Adrenal gland (tissue), 5 donors: ENCODE measurements at regions not wholly inside any gene's neighbourhood (a gene's known extent, or its start where the extent isn't known, plus 50 kb on each side); places are given as distances from the start of the nearest gene placed in this dataset.

Experiments
- CTCF ChIP-seq, 6 experiments: fragments of 450-650 bp in 4 of 6; fragments of 200-600 bp in 2 of 6; sonication (generic) in 1 of 6; IDR thresholded peaks; 1 replicate in 5 of 6; 2 replicates in 1 of 6; pipeline versions ENCODE4 v1.5.1 to v1.8.0; 2016 to 2021; ENCODE audit warnings: antibody characterized with exemption in 6 of 6, mild to moderate bottlenecking in 2 of 6, moderate library complexity in 1 of 6
- POLR2A ChIP-seq, 2 donors: fragments of 450-650 bp; IDR thresholded peaks; one replicate each; pipeline ENCODE4 v1.6.1; 2017; ENCODE audit warnings: antibody characterized with exemption in 2 of 2, mild to moderate bottlenecking in 2 of 2, moderate library complexity in 1 of 2
- donor health status: DM: no; HTN: no; CAD: no.

GRCh38 chr4:53859305-53859704, 205.1 kb downstream of the CHIC2 start:
- no peak for TF ChIP-seq CTCF (IDR thresholded peaks at IDR 0.05)
- TF ChIP-seq POLR2A (IDR thresholded peaks at IDR 0.05) = no peak
